Activated CD4-positive, alpha-beta T cell treated with anti-CD3 and anti-CD28 coated beads for 4 hours (primary cell): ENCODE measurements at regions not wholly inside any gene's neighbourhood (a gene's known extent, or its start where the extent isn't known, plus 50 kb on each side); places are given as distances from the start of the nearest gene placed in this dataset.
A peak's percentile ranks its signal among the peaks of the same experiment; 100 is the strongest.
"Not testable (repeated sequence)": the region's sequence is repeated elsewhere in the genome, so short reads cannot be mapped to it uniquely, and the experiment has no call there.

Experiments used
- DNase-seq, 2 donors: peaks; one replicate each; pipeline ENCODE4 v3.0.0-alpha.2; 2020

DNA sequence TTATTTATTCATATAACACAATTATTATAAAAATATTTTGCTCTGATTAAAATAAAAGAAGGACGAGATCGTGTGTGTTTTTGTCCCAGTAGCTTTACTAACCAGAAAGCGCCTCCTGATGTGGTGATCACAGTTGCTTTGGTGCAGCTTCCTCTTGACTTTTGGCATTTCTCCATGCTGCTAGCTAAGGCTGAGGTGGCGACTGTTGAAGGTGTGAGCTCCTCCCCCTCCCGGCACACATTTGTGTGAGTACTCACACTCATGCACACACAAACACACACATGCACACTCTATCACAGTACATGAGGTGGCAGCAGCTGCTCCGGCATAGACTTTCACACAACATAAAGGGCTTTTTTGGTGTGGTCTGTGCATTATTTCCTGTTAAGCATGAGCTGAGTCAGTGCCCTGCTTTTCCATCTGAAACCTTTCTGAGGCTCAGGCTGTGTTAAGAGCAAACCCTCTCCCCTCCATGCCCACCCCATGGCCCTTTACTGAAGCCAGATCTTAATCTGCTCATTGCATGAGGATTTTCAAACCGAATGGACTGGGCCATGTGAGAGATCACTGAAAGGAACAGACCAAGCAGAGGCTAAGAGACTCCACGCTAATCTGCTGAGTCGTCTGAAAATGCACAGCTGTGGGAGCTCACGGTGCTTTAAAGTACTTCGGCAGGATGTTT lies 53.3 kb downstream of the FOXD4L1 start:
- peak; percentile 40 to 60 for DNase-seq

DNA sequence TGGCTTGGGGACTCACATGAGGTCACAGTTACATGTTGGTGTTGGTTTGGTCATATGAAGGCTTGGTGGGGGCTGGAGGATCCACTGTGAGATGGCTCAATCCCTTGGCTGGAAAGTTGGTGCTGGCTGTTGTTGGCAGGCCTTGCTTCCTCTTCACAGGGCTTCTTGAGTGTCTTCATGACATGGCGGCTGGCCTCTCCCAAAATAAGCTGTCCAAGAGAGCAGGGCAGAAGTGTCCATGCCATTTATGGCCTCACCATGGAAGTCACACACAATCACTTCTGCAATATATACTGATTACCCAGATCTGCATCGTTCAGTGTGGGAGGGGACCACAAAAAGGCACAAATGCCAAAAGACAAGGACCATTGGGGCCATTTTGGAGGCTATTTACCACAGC lies 61.4 kb downstream of the FOXD4L1 start:
- DNase-seq: not testable (repeated sequence)

- DNase-seq: not testable (repeated sequence)
Measured at GRCh38 chr2:113562662-113563061, 64.2 kb downstream of the FOXD4L1 start.

- not testable (repeated sequence) for DNase-seq
Measured at GRCh38 chr2:113566674-113567480, 60.2 kb upstream of the RABL2A start.

- not testable (repeated sequence) for DNase-seq
Measured at GRCh38 chr2:113567481-113567849, 59.6 kb upstream of the RABL2A start.

- not testable (repeated sequence) for DNase-seq
Measured at GRCh38 chr2:113568231-113568630, 58.8 kb upstream of the RABL2A start.

GRCh38 chr2:113570082-113570481 lies 57.0 kb upstream of the RABL2A start:
- DNase-seq: not testable (repeated sequence)

GRCh38 chr2:113570509-113571009 lies 56.5 kb upstream of the RABL2A start:
- not testable (repeated sequence) for DNase-seq

DNA sequence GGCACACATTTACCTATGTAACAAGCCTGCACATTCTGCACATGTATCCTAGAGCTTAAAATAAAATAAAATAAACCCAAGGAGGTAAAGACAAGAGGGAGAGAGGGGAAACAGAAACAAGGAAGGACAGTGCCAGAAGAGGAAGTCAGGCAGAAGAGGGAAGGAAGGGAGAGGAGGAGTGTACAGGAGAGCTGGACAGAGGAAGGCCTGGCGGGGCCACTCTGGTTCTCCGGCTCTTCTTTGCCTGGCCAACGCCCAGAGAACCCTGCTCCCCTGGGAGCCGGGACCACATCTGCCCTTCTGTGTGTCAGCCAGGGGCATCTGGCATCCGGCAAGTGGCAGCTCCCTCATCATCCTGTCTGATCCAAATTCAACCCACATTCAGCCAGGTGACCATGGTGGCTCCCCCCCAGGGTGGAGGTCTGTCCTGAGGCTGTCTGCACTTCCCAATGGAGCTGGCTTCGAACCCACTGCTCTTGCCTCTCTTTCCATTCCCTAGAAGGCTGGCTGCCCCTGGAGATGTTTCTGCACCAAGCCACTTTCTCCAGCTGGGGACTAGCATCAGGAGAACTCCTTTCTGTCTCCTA lies 55.5 kb upstream of the RABL2A start:
- DNase-seq: not testable (repeated sequence)

GRCh38 chr2:113575721-113576120 lies 51.3 kb upstream of the RABL2A start:
- not testable (repeated sequence) for DNase-seq

GRCh38 chr2:113576353-113576752 lies 50.7 kb upstream of the RABL2A start:
- DNase-seq: not testable (repeated sequence)
